Endothelial cell of umbilical vein (primary cell): ENCODE measurements at regions not wholly inside any gene's neighbourhood (a gene's known extent, or its start where the extent isn't known, plus 50 kb on each side); places are given as distances from the start of the nearest gene placed in this dataset.

ENCODE experiments used
- BruUV-seq: library from RNA; stranded (reverse); fragments of 400-500 nt; replicated peaks from 2 replicates; lab custom pipeline; 2021; lab: Mats Ljungman, UMichigan
- CTCF ChIA-PET: fragments of 300-600, 350-600 bp; sonication (Branson Sonifier 250); formaldehyde crosslinking; loops from one replicate; lab custom pipeline; 2021; ENCODE audit warnings: antibody characterized with exemption, inconsistent platforms; lab: Charles Lee
- POLR2A ChIA-PET: fragments of 300-600, 350-600 bp; sonication (Branson Sonifier 250); formaldehyde crosslinking; loops from one replicate; lab custom pipeline; 2021; ENCODE audit warnings: antibody characterized with exemption, inconsistent platforms; lab: Charles Lee
- DNase-seq: peaks from one replicate; pipeline ENCODE4 v3.0.0-alpha.2; 2011; ENCODE audit warnings: low read depth, low spot score
- FAIRE-seq: peaks from 2 replicates; lab custom pipeline; 2011; peaks lifted over from hg19 to GRCh38; lab: Jason Lieb, UNC
- H2AFZ ChIP-seq: 2 replicates; pipeline ENCODE4 v1.6.0; 2012; ENCODE audit warnings: low read depth, low read length, control low read depth, inconsistent platforms
- H3K27ac ChIP-seq: 2 replicates; pipeline ENCODE4 v1.5.1; 2011; ENCODE audit warnings: low read depth, mild to moderate bottlenecking, control low read depth, low read length, moderate library complexity; ENCODE audit not compliant: insufficient read depth
- H3K27me3 ChIP-seq, 2 experiments: 2 replicates each; pipeline versions ENCODE4 v1.6.0 to v1.6.1; 2011; ENCODE audit warnings: low read length in 2 of 2, mixed read lengths in 1 of 2; ENCODE audit not compliant: control insufficient read depth in 2 of 2, insufficient read depth in 2 of 2
- H3K36me3 ChIP-seq, 2 experiments: 2 replicates in 1 of 2; 3 replicates in 1 of 2; pipeline ENCODE4 v1.5.1; 2011; ENCODE audit warnings: low read length in 2 of 2, mild to moderate bottlenecking in 1 of 2, moderate library complexity in 1 of 2; ENCODE audit not compliant: control insufficient read depth in 2 of 2, insufficient read depth in 2 of 2; ENCODE audit errors: extremely low read depth in 1 of 2
- H3K4me1 ChIP-seq: 3 replicates; pipeline ENCODE4 v1.5.1; 2011; ENCODE audit warnings: mild to moderate bottlenecking, low read length; ENCODE audit not compliant: control insufficient read depth, insufficient read depth; ENCODE audit errors: extremely low read depth
- H3K4me2 ChIP-seq: 2 replicates; pipeline ENCODE4 v1.6.1; 2011; ENCODE audit warnings: low read length, control low read depth, mixed read lengths; ENCODE audit not compliant: insufficient read depth
- H3K4me3 ChIP-seq, 3 experiments: fragments of 200-600 bp in 1 of 3; sonication (generic), shearing (Covaris generic) in 1 of 3; replicated peaks in 1 of 3; 2 replicates each; pipeline ENCODE4 v1.5.1; 2011 to 2016; ENCODE audit warnings: control low read depth in 3 of 3, low read length in 3 of 3, mild to moderate bottlenecking in 2 of 3, inconsistent platforms in 1 of 3, low read depth in 1 of 3, moderate library complexity in 1 of 3; ENCODE audit not compliant: insufficient read depth in 1 of 3
- H3K79me2 ChIP-seq: 2 replicates; pipeline ENCODE4 v1.6.0; 2012; ENCODE audit warnings: low read length, inconsistent platforms; ENCODE audit not compliant: control insufficient read depth, insufficient read depth
- H3K9ac ChIP-seq: replicated peaks from 2 replicates; pipeline ENCODE3; 2011; ENCODE audit warnings: low read length, control low read depth; ENCODE audit not compliant: insufficient read depth; ENCODE audit errors: extremely low read depth
- H3K9me1 ChIP-seq: replicated peaks from 3 replicates; pipeline ENCODE4 v1.6.0; 2011; ENCODE audit warnings: mild to moderate bottlenecking, low read length; ENCODE audit not compliant: control insufficient read depth, insufficient read depth; ENCODE audit errors: extremely low read depth
- H3K9me3 ChIP-seq: replicated peaks from 2 replicates; pipeline ENCODE4 v1.5.1; 2012; ENCODE audit warnings: low read length, inconsistent platforms; ENCODE audit not compliant: control insufficient read depth, insufficient read depth
- H4K20me1 ChIP-seq: replicated peaks from 2 replicates; pipeline ENCODE3; 2011; ENCODE audit warnings: mild to moderate bottlenecking, low read length; ENCODE audit not compliant: control insufficient read depth, insufficient read depth; ENCODE audit errors: extremely low read depth
- EZH2 ChIP-seq: IDR thresholded peaks from 2 replicates; pipeline ENCODE4 v1.6.1; 2012; ENCODE audit warnings: borderline replicate concordance, low read depth, mild to moderate bottlenecking, moderate library complexity, low read length, inconsistent platforms; ENCODE audit not compliant: severe bottlenecking
- FOS ChIP-seq: IDR thresholded peaks from 2 replicates; pipeline ENCODE4 v1.6.1; 2011; ENCODE audit warnings: mild to moderate bottlenecking, low read length, moderate library complexity, borderline replicate concordance; ENCODE audit not compliant: insufficient read depth
- GATA2 ChIP-seq: IDR thresholded peaks from 2 replicates; pipeline ENCODE4 v1.7.0; 2011; ENCODE audit warnings: low read depth, mild to moderate bottlenecking, moderate library complexity, mixed read lengths, low read length; ENCODE audit not compliant: insufficient read length, insufficient read depth
- JUN ChIP-seq: IDR thresholded peaks from 2 replicates; pipeline ENCODE4 v1.6.1; 2011; ENCODE audit warnings: borderline replicate concordance, low read depth; ENCODE audit not compliant: insufficient read length, insufficient read depth
- MAX ChIP-seq: IDR thresholded peaks from 2 replicates; pipeline ENCODE4 v1.6.1; 2011; ENCODE audit not compliant: insufficient read depth, insufficient read length
- MYC ChIP-seq: IDR thresholded peaks from one replicate; pipeline ENCODE4 v1.6.1; 2011; ENCODE audit warnings: mild to moderate bottlenecking, low read depth, low read length
- POLR2A ChIP-seq: IDR thresholded peaks from 2 replicates; pipeline ENCODE4 v1.6.1; 2012; ENCODE audit warnings: low read depth, mild to moderate bottlenecking, control low read depth, low read length
- POLR2AphosphoS5 ChIP-seq: IDR thresholded peaks from 2 replicates; pipeline ENCODE4 v1.6.1; 2012; ENCODE audit warnings: low read depth, mild to moderate bottlenecking, control low read depth, low read length, moderate library complexity; ENCODE audit not compliant: insufficient read depth
- dilution Hi-C: fragments of 300-500 bp; cut with MboI; formaldehyde crosslinking; loops from one replicate; pipeline ENCODE4 v1.15.0; 2019; ENCODE audit warnings: low sequenced_read_pairs; ENCODE audit not compliant: extremely low pct_ligation_motif_present
- intact Hi-C: fragments of 100-400 bp; cut with micrococcal nuclease; formaldehyde crosslinking; loops from one replicate; pipeline ENCODE4 v1.10.0; 2022
- TF ChIP-seq, protein P1 (sequence below), 2 donors: IDR thresholded peaks; 1 replicate in 1 of 2; 2 replicates in 1 of 2; pipeline ENCODE4 v1.5.1; 2011; ENCODE audit warnings: low read length in 2 of 2, mild to moderate bottlenecking in 2 of 2, moderate library complexity in 2 of 2, control low read depth in 1 of 2, inconsistent platforms in 1 of 2, low read depth in 1 of 2; ENCODE audit not compliant: insufficient read depth in 1 of 2; ENCODE audit errors: extremely low read depth in 1 of 2

- no peak overlapping the region for H3K9ac ChIP-seq
- no peaks in the 10 kb centered on the region for H3K36me3 ChIP-seq
- no peaks in the 10 kb centered on the region for H3K27me3 ChIP-seq
- BruUV-seq: no TSS peak
- dilution Hi-C loops (no loop called here), intact Hi-C loops (no loop called here)
- no peak for TF ChIP-seq EZH2
- no peak for TF ChIP-seq MAX
- TF ChIP-seq POLR2AphosphoS5: no peak
- TF ChIP-seq JUN: no peak
- TF ChIP-seq POLR2A: no peak
- no peak for TF ChIP-seq GATA2
- no peak for TF ChIP-seq FOS
- TF ChIP-seq, protein P1, sequence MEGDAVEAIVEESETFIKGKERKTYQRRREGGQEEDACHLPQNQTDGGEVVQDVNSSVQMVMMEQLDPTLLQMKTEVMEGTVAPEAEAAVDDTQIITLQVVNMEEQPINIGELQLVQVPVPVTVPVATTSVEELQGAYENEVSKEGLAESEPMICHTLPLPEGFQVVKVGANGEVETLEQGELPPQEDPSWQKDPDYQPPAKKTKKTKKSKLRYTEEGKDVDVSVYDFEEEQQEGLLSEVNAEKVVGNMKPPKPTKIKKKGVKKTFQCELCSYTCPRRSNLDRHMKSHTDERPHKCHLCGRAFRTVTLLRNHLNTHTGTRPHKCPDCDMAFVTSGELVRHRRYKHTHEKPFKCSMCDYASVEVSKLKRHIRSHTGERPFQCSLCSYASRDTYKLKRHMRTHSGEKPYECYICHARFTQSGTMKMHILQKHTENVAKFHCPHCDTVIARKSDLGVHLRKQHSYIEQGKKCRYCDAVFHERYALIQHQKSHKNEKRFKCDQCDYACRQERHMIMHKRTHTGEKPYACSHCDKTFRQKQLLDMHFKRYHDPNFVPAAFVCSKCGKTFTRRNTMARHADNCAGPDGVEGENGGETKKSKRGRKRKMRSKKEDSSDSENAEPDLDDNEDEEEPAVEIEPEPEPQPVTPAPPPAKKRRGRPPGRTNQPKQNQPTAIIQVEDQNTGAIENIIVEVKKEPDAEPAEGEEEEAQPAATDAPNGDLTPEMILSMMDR (IDR thresholded peaks at IDR 0.05; ENCODE audit: extremely low read depth in 1 of 2, insufficient read depth in 1 of 2, low read depth in 1 of 2, low read length in 2 of 2): no peak
- TF ChIP-seq MYC: no peak
- ChIA-PET POLR2A (no interaction called here), CTCF (no interaction called here)
- DNase-seq (no peak), FAIRE-seq (no peak)
- H2AFZ ChIP-seq: no peak overlapping the region
- no peaks in the 10 kb centered on the region for H4K20me1 ChIP-seq
- H3K9me3 ChIP-seq: peaks cover 2% of the 10 kb centered on the region
- H3K4me1 ChIP-seq: no peaks in the 10 kb centered on the region
- no peak overlapping the region for H3K4me3 ChIP-seq
- H3K27ac ChIP-seq: no peak overlapping the region
- no peak overlapping the region for H3K4me2 ChIP-seq
- no peaks in the 10 kb centered on the region for H3K9me1 ChIP-seq
- H3K79me2 ChIP-seq: no peaks in the 10 kb centered on the region
Measured at GRCh38 chr4:63460075-63460474, 949.2 kb downstream of the TECRL start.
